Suprapubic skin (tissue), 3 donors: ENCODE measurements at regions not wholly inside any gene's neighbourhood (a gene's known extent, or its start where the extent isn't known, plus 50 kb on each side); places are given as distances from the start of the nearest gene placed in this dataset.

Experiments
- CTCF ChIP-seq, 2 donors: fragments of 200-600 bp in 1 of 2; fragments of 450-650 bp in 1 of 2; sonication (generic) in 1 of 2; IDR thresholded peaks; one replicate each; pipeline ENCODE4 v1.5.1; 2016 to 2019; ENCODE audit warnings: antibody characterized with exemption in 2 of 2, mild to moderate bottlenecking in 1 of 2, moderate library complexity in 1 of 2
- EP300 ChIP-seq: sonication (generic); formaldehyde crosslinking; IDR thresholded peaks from one replicate; pipeline ENCODE4 v1.6.1; 2017; ENCODE audit warnings: antibody characterized with exemption
- POLR2A ChIP-seq, 2 donors: fragments of 450-650 bp; IDR thresholded peaks; one replicate each; pipeline ENCODE4 v1.6.1; 2017; ENCODE audit warnings: antibody characterized with exemption in 2 of 2, mild to moderate bottlenecking in 2 of 2, moderate library complexity in 2 of 2

GRCh38 chr4:66439508-66439907 lies 769.2 kb upstream of the EPHA5 start:
- TF ChIP-seq CTCF (IDR thresholded peaks at IDR 0.05) (no peak), POLR2A (IDR thresholded peaks at IDR 0.05) (no peak), EP300 (no peak)
